GM12892 (cell line): ENCODE measurements at regions not wholly inside any gene's neighbourhood (a gene's known extent, or its start where the extent isn't known, plus 50 kb on each side); places are given as distances from the start of the nearest gene placed in this dataset.

Experiments
- POLR2A ChIP-seq: IDR thresholded peaks from 2 replicates; pipeline ENCODE4 v1.6.1; 2011; ENCODE audit warnings: low read depth, low read length, control low read depth
- POLR2AphosphoS5 ChIP-seq: IDR thresholded peaks from 2 replicates; pipeline ENCODE4 v1.6.1; 2011; ENCODE audit warnings: low read depth, low read length, control low read depth

DNA sequence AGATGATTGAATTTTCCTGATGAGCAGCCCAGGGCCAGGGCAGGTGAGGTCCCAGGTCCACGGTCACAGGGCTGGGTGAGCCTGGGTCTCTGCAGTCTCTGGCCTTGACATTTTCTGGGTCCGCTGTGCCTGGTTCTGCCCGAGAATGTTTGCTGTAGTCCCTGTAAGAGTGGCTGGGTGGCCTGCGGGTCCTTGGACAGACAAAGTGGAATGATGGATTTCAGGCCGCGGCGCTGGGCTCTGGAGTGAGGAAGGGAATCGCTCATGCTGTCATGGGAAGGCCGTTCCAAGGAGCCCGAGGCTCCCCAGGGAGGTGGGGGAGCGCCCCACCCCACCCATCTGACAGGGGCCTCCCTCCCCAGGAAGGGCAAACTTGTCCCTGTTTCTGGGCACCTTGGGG lies 153.5 kb upstream of the CIBAR2 start:
- TF ChIP-seq POLR2A (no peak), POLR2AphosphoS5 (no peak)
